Neural crest cell (in vitro differentiated cells): ENCODE measurements at regions not wholly inside any gene's neighbourhood (a gene's known extent, or its start where the extent isn't known, plus 50 kb on each side); places are given as distances from the start of the nearest gene placed in this dataset.

Experiments
- DNase-seq: peaks from one replicate; pipeline ENCODE4 v3.0.0; 2021; ENCODE audit warnings: low read depth, mixed read lengths, low spot score
- H3K27ac Mint-ChIP-seq: one replicate; pipeline ENCODE4 v1.8.0; 2021; ENCODE audit warnings: mild to moderate bottlenecking, mixed read lengths; ENCODE audit not compliant: unreplicated experiment
- H3K27me3 Mint-ChIP-seq: 2 replicates; pipeline ENCODE4 v1.8.0; 2021; ENCODE audit warnings: low read depth, mild to moderate bottlenecking, mixed read lengths
- H3K36me3 Mint-ChIP-seq: 2 replicates; pipeline ENCODE4 v1.8.0; 2021; ENCODE audit warnings: low read depth, mild to moderate bottlenecking, mixed read lengths
- H3K4me1 Mint-ChIP-seq: 2 replicates; pipeline ENCODE4 v1.8.0; 2021; ENCODE audit warnings: mixed read lengths
- H3K4me3 Mint-ChIP-seq: one replicate; pipeline ENCODE4 v1.8.0; 2021; ENCODE audit warnings: mild to moderate bottlenecking, mixed read lengths
- H3K9me3 Mint-ChIP-seq: 2 replicates; pipeline ENCODE4 v1.8.0; 2021; ENCODE audit warnings: mixed read lengths
- CTCF ChIP-seq: fragments of 200-600 bp; sonication (generic); conservative IDR thresholded peaks from 2 replicates; pipeline ENCODE4 v1.5.0; 2021; ENCODE audit warnings: antibody characterized with exemption, mild to moderate bottlenecking

GRCh38 chr3:55226696-55227095, 260.4 kb downstream of the WNT5A start:
- Mint-ChIP-seq H3K4me1 (no peaks in the 10 kb centered on the region), H3K9me3 (peaks cover 3% of the 10 kb centered on the region), H3K4me3 (no peak overlapping the region), H3K36me3 (peaks cover under 1% of the 10 kb centered on the region), H3K27ac (no peak overlapping the region), H3K27me3 (peaks cover 4% of the 10 kb centered on the region)
- TF ChIP-seq CTCF, result no peak
- no peak for DNase-seq

GRCh38 chr3:55218577-55218976, 268.5 kb downstream of the WNT5A start:
- Mint-ChIP-seq H3K27ac (no peak overlapping the region), H3K36me3 (peaks cover 12% of the 10 kb centered on the region), H3K4me3 (no peak overlapping the region), H3K27me3 (no peaks in the 10 kb centered on the region), H3K9me3 (peaks cover 27% of the 10 kb centered on the region), H3K4me1 (no peaks in the 10 kb centered on the region)
- DNase-seq, result no peak
- no peak for TF ChIP-seq CTCF

- no peak for DNase-seq
- H3K27me3 Mint-ChIP-seq, result no peaks in the 10 kb centered on the region
- no peak overlapping the region for H3K4me3 Mint-ChIP-seq
- H3K9me3 Mint-ChIP-seq, result peaks cover 6% of the 10 kb centered on the region
- no peak for TF ChIP-seq CTCF
- peaks cover 5% of the 10 kb centered on the region for H3K4me1 Mint-ChIP-seq
- peaks cover 2% of the 10 kb centered on the region for H3K36me3 Mint-ChIP-seq
- no peak overlapping the region for H3K27ac Mint-ChIP-seq
Measured at GRCh38 chr3:55207744-55208143, 279.4 kb downstream of the WNT5A start.

GRCh38 chr3:55205990-55206389, 278.1 kb upstream of the LRTM1 start:
- H3K4me3 Mint-ChIP-seq, result no peak overlapping the region
- no peak for TF ChIP-seq CTCF
- H3K9me3 Mint-ChIP-seq, result peaks cover 6% of the 10 kb centered on the region
- H3K27me3 Mint-ChIP-seq, result no peaks in the 10 kb centered on the region
- DNase-seq, result no peak
- H3K27ac Mint-ChIP-seq, result no peak overlapping the region
- H3K4me1 Mint-ChIP-seq, result peaks cover 5% of the 10 kb centered on the region
- H3K36me3 Mint-ChIP-seq, result peaks cover 2% of the 10 kb centered on the region

GRCh38 chr3:55204417-55204816, 276.6 kb upstream of the LRTM1 start:
- Mint-ChIP-seq H3K27me3 (no peaks in the 10 kb centered on the region), H3K4me3 (no peak overlapping the region), H3K27ac (peak overlapping the region; percentile 88), H3K4me1 (peaks cover 5% of the 10 kb centered on the region), H3K9me3 (no peaks in the 10 kb centered on the region), H3K36me3 (no peaks in the 10 kb centered on the region)
- no peak for TF ChIP-seq CTCF
- no peak for DNase-seq

GRCh38 chr3:55203546-55203945, 275.7 kb upstream of the LRTM1 start:
- H3K27ac Mint-ChIP-seq, result no peak overlapping the region

More at GRCh38 chr3:55203546-55203945, 275.7 kb upstream of the LRTM1 start:
- no peak for DNase-seq
- no peaks in the 10 kb centered on the region for H3K27me3 Mint-ChIP-seq
- no peak for TF ChIP-seq CTCF
- no peak overlapping the region for H3K4me3 Mint-ChIP-seq
- no peaks in the 10 kb centered on the region for H3K36me3 Mint-ChIP-seq
- H3K9me3 Mint-ChIP-seq, result no peaks in the 10 kb centered on the region
- H3K4me1 Mint-ChIP-seq, result peaks cover 5% of the 10 kb centered on the region
